H9 (cell line): ENCODE measurements at regions not wholly inside any gene's neighbourhood (a gene's known extent, or its start where the extent isn't known, plus 50 kb on each side); places are given as distances from the start of the nearest gene placed in this dataset.

Experiments
- DNase-seq: peaks from one replicate; pipeline ENCODE4 v3.0.0-alpha.2; 2017
- H2AFZ ChIP-seq: one replicate; pipeline ENCODE4 v1.6.1; 2013; ENCODE audit warnings: mild to moderate bottlenecking, low read length, control low read depth, moderate library complexity
- H2AK5ac ChIP-seq: 2 replicates; pipeline ENCODE4 v1.6.1; 2013; ENCODE audit warnings: low read length, control low read depth, mixed read lengths; ENCODE audit not compliant: insufficient read length
- H2BK120ac ChIP-seq: one replicate; pipeline ENCODE4 v1.6.1; 2013; ENCODE audit warnings: low read depth, mild to moderate bottlenecking, low read length, control low read depth, inconsistent platforms; ENCODE audit not compliant: poor library complexity, severe bottlenecking
- H2BK12ac ChIP-seq: 2 replicates; pipeline ENCODE4 v1.6.1; 2013; ENCODE audit warnings: low read length, control low read depth, mixed read lengths, low read depth; ENCODE audit not compliant: insufficient read length
- H2BK15ac ChIP-seq: 2 replicates; pipeline ENCODE4 v1.6.1; 2013; ENCODE audit warnings: low read depth, low read length, control low read depth
- H2BK20ac ChIP-seq: one replicate; pipeline ENCODE4 v1.6.1; 2013; ENCODE audit warnings: low read depth, mild to moderate bottlenecking, low read length, control low read depth, inconsistent platforms; ENCODE audit not compliant: poor library complexity, severe bottlenecking
- H2BK5ac ChIP-seq: 2 replicates; pipeline ENCODE4 v1.6.1; 2013; ENCODE audit warnings: low read length, control low read depth, mixed read lengths; ENCODE audit not compliant: insufficient read length
- H3K14ac ChIP-seq: 2 replicates; pipeline ENCODE4 v1.6.1; 2013; ENCODE audit warnings: low read length, control low read depth; ENCODE audit not compliant: insufficient read depth
- H3K18ac ChIP-seq: 2 replicates; pipeline ENCODE4 v1.6.1; 2013; ENCODE audit warnings: low read depth, mild to moderate bottlenecking, mixed read lengths, low read length, control low read depth; ENCODE audit not compliant: insufficient read length
- H3K23ac ChIP-seq: 2 replicates; pipeline ENCODE4 v1.6.1; 2013; ENCODE audit warnings: low read length, control low read depth, mixed read lengths, low read depth; ENCODE audit not compliant: insufficient read length
- H3K23me2 ChIP-seq: 2 replicates; pipeline ENCODE4 v1.6.1; 2013; ENCODE audit warnings: low read depth, mild to moderate bottlenecking, mixed read lengths, low read length, control low read depth; ENCODE audit not compliant: insufficient read length, poor library complexity, severe bottlenecking
- H3K27ac ChIP-seq: 2 replicates; pipeline ENCODE4 v1.5.1; 2013; ENCODE audit warnings: low read length, control low read depth, mixed read lengths, low read depth; ENCODE audit not compliant: insufficient read length
- H3K27me3 ChIP-seq: 2 replicates; pipeline ENCODE4 v1.6.1; 2013; ENCODE audit warnings: low read length, control low read depth, inconsistent platforms; ENCODE audit not compliant: insufficient read depth
- H3K4ac ChIP-seq: 2 replicates; pipeline ENCODE4 v1.6.1; 2013; ENCODE audit warnings: low read depth, mild to moderate bottlenecking, control low read depth, inconsistent platforms, low read length, moderate library complexity
- H3K4me1 ChIP-seq: 2 replicates; pipeline ENCODE4 v1.6.1; 2013; ENCODE audit warnings: low read length, control low read depth, inconsistent platforms; ENCODE audit not compliant: insufficient read depth
- H3K4me2 ChIP-seq: 2 replicates; pipeline ENCODE4 v1.6.1; 2013; ENCODE audit warnings: low read length, control low read depth, mixed read lengths; ENCODE audit not compliant: insufficient read length, insufficient read depth
- H3K56ac ChIP-seq: 2 replicates; pipeline ENCODE4 v1.6.1; 2013; ENCODE audit warnings: low read depth, mild to moderate bottlenecking, mixed read lengths, low read length, control low read depth; ENCODE audit not compliant: insufficient read length
- H3K79me1 ChIP-seq: 2 replicates; pipeline ENCODE4 v1.6.1; 2013; ENCODE audit warnings: low read depth, mild to moderate bottlenecking, moderate library complexity, low read length, control low read depth, inconsistent platforms; ENCODE audit not compliant: insufficient read depth, poor library complexity, severe bottlenecking
- H3K79me2 ChIP-seq: 2 replicates; pipeline ENCODE4 v1.6.1; 2013; ENCODE audit warnings: low read length, control low read depth, inconsistent platforms; ENCODE audit not compliant: insufficient read depth
- H3K9ac ChIP-seq: 2 replicates; pipeline ENCODE4 v1.6.1; 2013; ENCODE audit warnings: low read length, control low read depth, mixed read lengths; ENCODE audit not compliant: insufficient read length; ENCODE audit errors: extremely low read depth
- H3K9me3 ChIP-seq: one replicate; pipeline ENCODE4 v1.6.1; 2013; ENCODE audit warnings: low read depth, low read length, inconsistent platforms; ENCODE audit not compliant: control insufficient read depth
- H3T11ph ChIP-seq: one replicate; pipeline ENCODE4 v1.6.1; 2013; ENCODE audit warnings: mild to moderate bottlenecking, low read length, control low read depth, inconsistent platforms
- H4K20me1 ChIP-seq: one replicate; pipeline ENCODE4 v1.6.1; 2013; ENCODE audit not compliant: control insufficient read depth, insufficient read length, insufficient read depth
- H4K5ac ChIP-seq: 2 replicates; pipeline ENCODE4 v1.6.1; 2013; ENCODE audit warnings: low read depth, mild to moderate bottlenecking, mixed read lengths, low read length, control low read depth; ENCODE audit not compliant: insufficient read length
- H4K8ac ChIP-seq: replicated peaks from 2 replicates; pipeline ENCODE4 v1.6.1; 2013; ENCODE audit warnings: low read length, control low read depth, mixed read lengths, low read depth; ENCODE audit not compliant: insufficient read length
- H4K91ac ChIP-seq: 2 replicates; pipeline ENCODE4 v1.6.1; 2013; ENCODE audit warnings: low read depth, mild to moderate bottlenecking, moderate library complexity, mixed read lengths, low read length, control low read depth; ENCODE audit not compliant: insufficient read length
- H3K27ac Mint-ChIP-seq, 3 experiments: 2 replicates in 2 of 3; 3 replicates in 1 of 3; pipeline ENCODE4 v1.8.0; 2020 to 2021; ENCODE audit warnings: mixed read lengths in 3 of 3, mild to moderate bottlenecking in 1 of 3, moderate library complexity in 1 of 3
- H3K27me3 Mint-ChIP-seq: 2 replicates; pipeline ENCODE4 v1.8.0; 2021; ENCODE audit warnings: low read depth, mild to moderate bottlenecking, moderate library complexity, mixed read lengths
- H3K36me3 Mint-ChIP-seq, 3 experiments: 2 replicates in 2 of 3; 3 replicates in 1 of 3; pipeline ENCODE4 v1.8.0; 2020 to 2021; ENCODE audit warnings: low read depth in 3 of 3, mixed read lengths in 3 of 3; ENCODE audit not compliant: insufficient read depth in 1 of 3
- H3K4me1 Mint-ChIP-seq, 2 experiments: 2 replicates each; pipeline ENCODE4 v1.8.0; 2020; ENCODE audit warnings: mixed read lengths in 2 of 2
- H3K4me3 Mint-ChIP-seq, 2 experiments: 2 replicates in 1 of 2; 3 replicates in 1 of 2; pipeline ENCODE4 v1.8.0; 2020 to 2021; ENCODE audit warnings: mild to moderate bottlenecking in 2 of 2, mixed read lengths in 2 of 2, moderate library complexity in 1 of 2
- H3K9me3 Mint-ChIP-seq, 2 experiments: 2 replicates in 1 of 2; 3 replicates in 1 of 2; pipeline ENCODE4 v1.8.0; 2020; ENCODE audit warnings: mild to moderate bottlenecking in 2 of 2, mixed read lengths in 2 of 2, moderate library complexity in 1 of 2
- CTCF ChIP-seq: fragments of 200-600 bp; sonication (generic); conservative IDR thresholded peaks from 3 replicates; pipeline ENCODE4 v1.8.0; 2021; ENCODE audit warnings: antibody characterized with exemption, mild to moderate bottlenecking
- WGBS: extraction: QIAGEN DNeasy Blood & Tissue Kit; methylation state at CpG from one replicate; pipeline ENCODE4 v1.1.7; 2013; ENCODE audit warnings: missing lambda C conversion rate, low lambda C conversion rate, mixed read lengths; ENCODE audit not compliant: insufficient read length; ENCODE audit errors: extremely low coverage; 5-methylcytosine and 5-hydroxymethylcytosine counted together

GRCh38 chr12:60920841-60921495 is 1325.1 kb downstream of the SLC16A7 start:
- no peak for DNase-seq
- no peaks in the 10 kb centered on the region for H3K27me3 ChIP-seq
- no peak for TF ChIP-seq CTCF
- no peak overlapping the region for H2BK15ac ChIP-seq
- Mint-ChIP-seq H3K27me3 (no peaks in the 10 kb centered on the region), H3K36me3 (no peaks in the 10 kb centered on the region), H3K9me3 (no peaks in the 10 kb centered on the region), H3K4me3 (no peak overlapping the region), H3K27ac (no peak overlapping the region), H3K4me1 (no peaks in the 10 kb centered on the region)
- no peaks in the 10 kb centered on the region for H3K4me1 ChIP-seq
- H2BK20ac ChIP-seq: no peak overlapping the region
- no peak overlapping the region for H2BK120ac ChIP-seq
- no peak overlapping the region for H3K23ac ChIP-seq
- H3K4ac ChIP-seq: no peak overlapping the region
- H3K27ac ChIP-seq: no peak overlapping the region
- H2AK5ac ChIP-seq: no peak overlapping the region
- H3K9me3 ChIP-seq: no peaks in the 10 kb centered on the region
- H3T11ph ChIP-seq: no peak overlapping the region
- no peaks in the 10 kb centered on the region for H4K20me1 ChIP-seq
- no CpG with 5 or more reads among the region's 2 CpGs for WGBS
- no peak overlapping the region for H3K14ac ChIP-seq
- no peak overlapping the region for H3K56ac ChIP-seq
- no peak overlapping the region for H2AFZ ChIP-seq
- H4K8ac ChIP-seq: no peak overlapping the region
- H3K18ac ChIP-seq: no peak overlapping the region
- H4K91ac ChIP-seq: no peak overlapping the region
- H2BK5ac ChIP-seq: no peak overlapping the region
- no peak overlapping the region for H4K5ac ChIP-seq
- no peaks in the 10 kb centered on the region for H3K79me2 ChIP-seq
- no peak overlapping the region for H2BK12ac ChIP-seq
- no peak overlapping the region for H3K4me2 ChIP-seq
- H3K23me2 ChIP-seq: no peaks in the 10 kb centered on the region
- H3K79me1 ChIP-seq: no peaks in the 10 kb centered on the region
- no peak overlapping the region for H3K9ac ChIP-seq
